Fibroblast of pulmonary artery (primary cell): ENCODE measurements at regions not wholly inside any gene's neighbourhood (a gene's known extent, or its start where the extent isn't known, plus 50 kb on each side); places are given as distances from the start of the nearest gene placed in this dataset.

Experiments used
- DNase-seq: peaks from one replicate; pipeline ENCODE4 v3.0.0-alpha.2; 2010; ENCODE audit warnings: low read depth
- H3K4me3 ChIP-seq: replicated peaks from 2 replicates; pipeline ENCODE4 v1.5.1; 2011; ENCODE audit warnings: low read depth, mild to moderate bottlenecking, control low read depth, low read length, moderate library complexity
- TF ChIP-seq, protein P1 (sequence below): IDR thresholded peaks from 2 replicates; pipeline ENCODE4 v1.5.1; 2011; ENCODE audit warnings: mild to moderate bottlenecking, control low read depth, low read length, inconsistent platforms; ENCODE audit errors: missing control alignments

DNA sequence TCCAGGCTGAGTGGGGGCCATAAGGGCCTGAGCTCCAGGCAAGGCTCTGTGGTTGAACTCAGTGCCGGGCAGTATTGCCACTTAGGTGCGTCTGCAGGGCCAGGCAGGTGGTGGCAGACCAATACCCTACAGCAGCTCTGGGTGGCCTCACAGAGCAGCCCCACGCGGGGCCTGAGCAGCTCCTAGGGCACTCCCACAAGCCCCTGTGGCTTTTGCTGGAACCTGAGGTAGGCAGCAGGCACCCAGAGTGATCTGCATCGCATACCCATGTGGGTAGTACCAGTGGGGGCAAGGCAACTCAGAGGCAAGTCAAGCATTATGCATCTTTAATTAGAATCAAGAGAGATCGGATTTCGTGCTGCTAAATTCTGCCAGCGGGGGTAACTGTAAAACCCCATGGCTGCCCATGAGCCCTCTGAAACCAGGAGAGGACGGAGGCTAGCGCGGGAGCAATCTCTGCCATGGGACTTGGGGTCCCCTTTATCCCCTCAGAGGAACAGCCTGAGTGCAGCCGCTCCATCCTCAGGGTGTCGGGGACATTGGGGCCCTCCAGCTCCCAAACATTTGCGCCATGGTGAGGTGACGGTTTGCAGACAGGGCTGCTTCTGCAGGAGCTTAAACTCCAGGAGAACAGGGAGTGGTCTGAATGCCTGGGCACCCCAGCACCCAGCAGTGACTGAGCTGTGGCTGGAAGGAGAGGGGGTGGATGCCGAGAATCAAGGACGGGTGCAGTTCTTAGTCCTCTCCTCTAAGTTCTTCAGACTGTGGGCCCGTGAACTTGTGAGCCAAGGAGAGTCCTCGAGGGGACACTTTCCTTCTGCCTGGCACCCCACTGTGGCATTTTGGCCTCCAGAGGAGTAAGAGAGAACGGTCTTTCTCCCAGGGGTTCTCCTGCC is 62.4 kb upstream of the PCSK6 start:
- TF ChIP-seq, protein P1, sequence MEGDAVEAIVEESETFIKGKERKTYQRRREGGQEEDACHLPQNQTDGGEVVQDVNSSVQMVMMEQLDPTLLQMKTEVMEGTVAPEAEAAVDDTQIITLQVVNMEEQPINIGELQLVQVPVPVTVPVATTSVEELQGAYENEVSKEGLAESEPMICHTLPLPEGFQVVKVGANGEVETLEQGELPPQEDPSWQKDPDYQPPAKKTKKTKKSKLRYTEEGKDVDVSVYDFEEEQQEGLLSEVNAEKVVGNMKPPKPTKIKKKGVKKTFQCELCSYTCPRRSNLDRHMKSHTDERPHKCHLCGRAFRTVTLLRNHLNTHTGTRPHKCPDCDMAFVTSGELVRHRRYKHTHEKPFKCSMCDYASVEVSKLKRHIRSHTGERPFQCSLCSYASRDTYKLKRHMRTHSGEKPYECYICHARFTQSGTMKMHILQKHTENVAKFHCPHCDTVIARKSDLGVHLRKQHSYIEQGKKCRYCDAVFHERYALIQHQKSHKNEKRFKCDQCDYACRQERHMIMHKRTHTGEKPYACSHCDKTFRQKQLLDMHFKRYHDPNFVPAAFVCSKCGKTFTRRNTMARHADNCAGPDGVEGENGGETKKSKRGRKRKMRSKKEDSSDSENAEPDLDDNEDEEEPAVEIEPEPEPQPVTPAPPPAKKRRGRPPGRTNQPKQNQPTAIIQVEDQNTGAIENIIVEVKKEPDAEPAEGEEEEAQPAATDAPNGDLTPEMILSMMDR: no peak
- no peak overlapping the region for H3K4me3 ChIP-seq
- DNase-seq: no peak

DNA sequence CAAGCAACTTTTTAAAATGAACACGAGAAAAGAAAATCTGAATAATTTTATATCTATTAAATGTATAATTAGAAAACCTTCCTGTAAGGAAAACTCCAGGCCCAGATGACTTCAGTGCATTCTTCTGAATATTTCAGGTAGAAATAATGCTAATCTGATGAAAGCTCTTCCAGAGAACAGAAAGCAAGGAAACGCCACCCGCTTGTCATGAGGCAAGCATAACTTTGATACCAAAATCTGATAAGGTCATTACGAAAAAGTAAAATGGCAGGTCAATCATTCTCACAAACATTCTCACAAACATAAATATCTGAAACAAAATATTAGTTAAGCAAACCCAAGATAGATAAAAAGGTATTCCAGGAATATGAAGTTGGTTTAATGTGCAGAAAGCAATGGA is 60.6 kb upstream of the PCSK6 start:
- H3K4me3 ChIP-seq: no peak overlapping the region
- TF ChIP-seq, protein P1: no peak
- no peak for DNase-seq

GRCh38 chr15:101549647-101550046 is 60.1 kb upstream of the PCSK6 start:
- no peak overlapping the region for H3K4me3 ChIP-seq
- TF ChIP-seq, protein P1: no peak
- no peak for DNase-seq

DNA sequence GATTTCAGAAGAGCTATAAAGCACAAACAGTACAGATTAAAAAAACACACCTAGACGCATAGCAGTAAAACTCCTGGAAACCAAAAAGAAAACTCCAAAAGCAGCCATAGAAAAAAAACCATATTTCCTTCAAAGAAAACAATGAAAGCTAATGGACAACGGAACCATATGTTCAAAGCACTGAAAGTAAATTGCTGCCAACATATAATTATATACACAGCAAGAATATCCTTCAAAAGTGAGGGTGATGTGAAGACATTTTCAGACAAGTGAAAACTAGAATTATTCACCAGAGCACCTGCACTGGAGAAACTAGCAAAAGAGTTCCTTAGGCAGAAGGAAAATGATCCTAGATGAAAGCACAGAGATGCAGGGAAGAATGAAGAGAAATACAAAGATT is 58.2 kb upstream of the PCSK6 start:
- DNase-seq: no peak
- TF ChIP-seq, protein P1: no peak

DNA sequence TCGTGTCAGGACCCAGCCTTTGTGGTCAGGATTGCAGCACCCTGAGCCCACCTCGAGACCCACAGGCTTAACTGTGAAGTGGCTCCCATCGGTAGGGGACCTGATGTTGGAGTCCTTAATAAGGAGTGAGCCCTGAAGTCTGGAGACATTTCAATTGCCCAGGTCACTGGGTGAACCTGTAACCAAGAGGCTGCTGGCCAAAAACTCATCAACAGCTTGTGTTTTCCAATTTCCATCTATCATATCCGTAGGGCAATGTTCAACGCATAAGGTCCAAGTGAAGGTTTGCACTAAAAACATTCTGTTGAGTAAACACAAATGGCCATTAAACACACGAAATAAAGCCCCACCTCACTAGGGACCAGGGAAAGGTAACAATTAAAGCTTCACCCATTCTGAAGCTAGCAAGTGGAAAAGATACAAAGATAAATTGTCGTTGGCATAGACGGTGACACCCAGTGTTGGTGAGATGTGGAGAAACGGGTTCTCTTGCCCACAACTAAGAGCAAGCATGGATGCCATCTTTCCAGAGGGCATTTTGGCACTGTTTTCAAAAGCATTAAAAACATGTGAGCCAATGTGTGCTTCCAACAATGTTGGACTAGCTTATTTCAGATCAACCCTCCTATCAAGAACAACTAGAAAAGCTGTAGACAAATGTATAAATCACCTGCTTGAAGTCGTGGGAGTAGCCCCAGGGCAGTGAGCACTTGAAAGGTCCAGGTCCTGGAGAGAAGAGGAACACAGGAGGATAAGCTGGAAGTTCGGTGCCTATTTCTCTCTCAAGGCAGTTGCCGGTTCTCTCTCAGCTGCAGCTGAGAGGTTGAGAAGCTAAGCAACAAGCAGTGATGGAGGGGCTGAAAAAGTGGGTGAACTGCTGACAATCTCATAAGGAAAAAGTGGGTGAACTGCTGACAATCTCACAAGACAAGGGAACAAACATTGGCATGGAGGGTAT is 56.3 kb upstream of the PCSK6 start:
- TF ChIP-seq, protein P1: no peak
- H3K4me3 ChIP-seq: no peak overlapping the region
- DNase-seq: no peak

More for the DNA sequence above, 58.2 kb upstream of the PCSK6 start:
- no peak overlapping the region for H3K4me3 ChIP-seq

- TF ChIP-seq, protein P1: no peak
- no peak overlapping the region for H3K4me3 ChIP-seq
- DNase-seq: no peak
These were observed 55.1 kb upstream of the PCSK6 start for GRCh38 chr15:101544613-101544945.
